GM18858 (cell line): ENCODE measurements at regions not wholly inside any gene's neighbourhood (a gene's known extent, or its start where the extent isn't known, plus 50 kb on each side); places are given as distances from the start of the nearest gene placed in this dataset.
"Not testable (repeated sequence)": the region's sequence is repeated elsewhere in the genome, so short reads cannot be mapped to it uniquely, and the experiment has no call there.

Experiments
- ATAC-seq: cut with Tn5 transposase; IDR thresholded peaks from one replicate; pipeline ENCODE4 v1.9.1; 2021; ENCODE audit not compliant: unreplicated experiment

- ATAC-seq = not testable (repeated sequence)
Observed at GRCh38 chr15:21024235-21024987, 158.3 kb upstream of the POTEB2 start.

DNA sequence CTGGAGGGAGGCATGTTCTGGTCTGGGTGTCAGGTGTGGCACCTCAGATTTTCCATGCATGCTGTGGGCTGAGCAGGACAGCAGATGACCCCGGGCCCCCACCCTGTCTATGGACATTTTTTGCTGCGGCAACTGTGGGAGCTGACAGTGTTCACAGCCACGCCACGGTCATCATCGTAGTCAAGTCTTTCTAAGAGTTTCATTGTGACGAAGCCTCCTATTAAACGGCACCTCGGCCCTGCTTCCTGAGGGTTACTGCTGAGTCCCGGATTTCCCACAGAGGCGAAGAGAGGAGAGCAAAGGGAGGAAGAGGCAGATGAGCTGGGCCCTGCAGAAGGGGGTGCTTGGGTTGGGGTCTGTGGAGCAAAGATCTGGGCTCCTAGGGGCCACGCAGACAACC, 152.1 kb upstream of the POTEB2 start:
- ATAC-seq = not testable (repeated sequence)

GRCh38 chr15:21017326-21017725, 151.2 kb upstream of the POTEB2 start:
- ATAC-seq = not testable (repeated sequence)

DNA sequence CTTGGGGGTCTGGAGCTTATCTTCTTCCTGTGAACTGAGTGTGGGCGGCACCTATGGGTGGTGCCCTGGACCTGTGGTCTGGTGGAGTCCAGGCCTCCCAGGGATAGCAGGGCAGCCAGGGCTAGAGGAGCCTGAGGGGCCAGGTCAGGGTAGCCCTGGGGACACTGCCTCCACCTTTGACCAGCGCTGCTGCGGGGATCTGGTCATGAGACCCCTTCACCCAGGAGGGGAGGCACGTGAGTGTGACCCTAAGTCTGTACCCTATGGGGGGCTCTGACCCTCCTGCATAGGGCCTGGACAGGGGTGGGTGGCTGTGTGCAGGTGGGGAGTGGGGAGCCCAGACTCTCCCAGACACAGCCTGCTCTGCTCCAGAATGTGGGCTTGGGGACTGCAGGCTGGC, 150.5 kb upstream of the POTEB2 start:
- ATAC-seq = not testable (repeated sequence)

- not testable (repeated sequence) for ATAC-seq
Observed at GRCh38 chr15:21015171-21015570, 149.1 kb upstream of the POTEB2 start.

DNA sequence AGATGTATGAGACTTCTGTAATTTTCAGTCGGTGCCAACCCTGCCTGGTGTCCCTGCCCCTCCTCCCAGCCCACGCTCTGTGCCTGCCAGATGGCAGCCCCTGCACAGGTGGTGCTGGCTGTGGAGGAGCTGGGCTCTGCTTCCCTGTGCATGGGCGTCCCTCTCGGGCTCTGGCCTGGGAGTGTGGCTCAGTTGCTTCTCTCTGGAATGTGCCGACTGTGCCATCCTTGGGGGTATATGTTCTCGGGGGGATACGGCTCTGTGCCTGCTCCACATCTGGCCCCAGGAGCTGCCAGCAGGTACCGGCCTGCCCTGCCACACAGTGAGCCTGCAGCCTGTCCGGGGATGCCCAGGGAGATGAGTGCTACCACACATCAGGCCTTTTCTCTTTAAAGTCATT, 147.2 kb upstream of the POTEB2 start:
- not testable (repeated sequence) for ATAC-seq

DNA sequence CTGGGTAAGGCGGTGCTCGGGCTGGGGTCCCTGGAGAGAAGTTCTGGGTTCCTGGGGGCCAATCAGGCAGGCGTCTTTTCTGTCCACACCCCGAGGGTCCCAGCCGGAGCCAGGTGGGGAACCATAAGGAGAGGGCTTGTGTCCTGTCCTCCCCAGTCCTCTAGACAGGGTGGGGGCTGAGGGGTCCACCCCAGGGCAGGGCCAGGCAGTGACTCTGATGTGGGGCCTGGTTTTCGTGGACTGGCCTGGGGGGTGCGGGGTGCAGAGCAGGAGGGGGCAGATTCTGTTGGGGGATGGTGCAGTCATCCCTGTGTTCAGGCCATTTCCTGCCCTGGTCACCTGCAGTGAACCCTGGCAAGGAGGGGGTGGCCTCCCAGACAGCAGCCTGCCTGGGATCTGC, 143.5 kb upstream of the POTEB2 start:
- not testable (repeated sequence) for ATAC-seq

DNA sequence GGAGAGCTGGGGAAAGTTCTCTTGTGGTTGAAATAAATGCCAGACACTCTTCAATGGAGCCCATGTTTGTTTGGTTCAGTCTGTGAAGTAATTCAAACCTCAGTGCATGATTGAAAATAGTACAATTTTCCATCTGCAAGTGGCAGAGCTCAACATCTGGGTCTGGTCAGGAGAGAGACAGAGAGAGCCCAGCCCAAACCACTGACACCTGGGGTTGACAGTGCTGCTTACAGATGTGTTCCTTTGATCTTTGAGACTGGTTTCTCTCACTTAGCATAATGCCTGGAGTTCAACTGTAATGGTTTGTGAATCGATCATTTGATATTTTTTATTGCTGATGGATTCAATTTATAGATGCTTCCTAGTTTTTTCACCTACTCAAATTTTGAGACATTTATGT, 137.3 kb upstream of the POTEB2 start:
- ATAC-seq = not testable (repeated sequence)

DNA sequence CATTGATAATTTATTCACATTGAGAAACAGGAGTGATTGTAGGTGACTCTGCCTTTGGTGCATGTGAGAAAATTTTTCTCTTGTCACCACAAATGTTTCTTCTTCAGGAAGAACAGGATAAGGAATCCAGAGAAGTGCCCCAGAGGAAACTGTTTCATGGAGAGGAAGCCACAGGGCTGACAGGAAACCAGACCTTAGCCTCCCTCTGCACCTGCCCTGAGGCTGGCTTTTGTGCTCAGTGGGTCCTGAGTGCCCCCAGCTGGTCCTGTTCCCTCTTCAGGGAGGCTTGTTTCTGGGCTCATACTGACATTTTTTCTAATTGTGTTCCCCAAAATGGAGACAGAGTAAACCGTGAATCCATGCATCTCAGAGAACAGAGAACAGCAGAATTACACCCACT, 135.8 kb upstream of the POTEB2 start:
- not testable (repeated sequence) for ATAC-seq

DNA sequence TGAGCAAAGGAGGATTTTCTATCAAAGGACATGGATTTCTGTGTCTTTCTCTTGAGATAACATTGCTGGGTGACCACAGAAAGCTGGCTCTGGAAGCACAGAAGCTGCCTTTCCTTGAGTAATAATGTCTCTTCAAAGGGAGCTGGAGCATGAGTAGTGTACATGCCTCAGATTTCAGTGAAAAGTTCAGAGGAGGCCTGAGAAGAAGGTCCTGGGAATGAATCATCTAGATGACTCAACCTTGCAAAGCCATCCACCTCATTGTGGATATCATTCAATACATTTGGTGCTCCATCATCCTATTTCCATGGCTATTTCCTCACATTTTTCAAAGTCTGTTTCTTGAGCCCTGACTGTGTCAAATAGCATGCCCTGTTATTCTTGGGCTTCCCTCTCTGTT, 125.6 kb upstream of the POTEB2 start:
- not testable (repeated sequence) for ATAC-seq

DNA sequence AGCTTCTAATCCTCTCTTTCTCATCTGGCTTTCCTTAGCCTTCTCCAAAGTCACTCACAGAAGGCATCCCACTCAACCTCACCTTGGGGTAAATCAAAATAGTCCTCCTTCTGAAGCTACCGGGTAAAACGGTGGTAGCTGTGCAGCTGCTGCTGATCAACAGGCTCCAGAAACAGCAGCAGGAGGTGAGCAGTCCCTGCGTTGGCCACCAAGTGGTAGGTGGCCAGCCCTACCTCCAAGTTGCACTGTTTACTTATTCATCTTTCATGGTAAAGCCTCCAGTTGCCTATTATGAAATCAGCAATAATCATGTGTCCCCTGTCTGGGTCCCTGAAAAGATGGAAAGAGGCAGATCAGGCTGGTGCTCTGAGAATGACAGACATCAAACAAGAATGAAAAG, 125.1 kb upstream of the POTEB2 start:
- not testable (repeated sequence) for ATAC-seq

DNA sequence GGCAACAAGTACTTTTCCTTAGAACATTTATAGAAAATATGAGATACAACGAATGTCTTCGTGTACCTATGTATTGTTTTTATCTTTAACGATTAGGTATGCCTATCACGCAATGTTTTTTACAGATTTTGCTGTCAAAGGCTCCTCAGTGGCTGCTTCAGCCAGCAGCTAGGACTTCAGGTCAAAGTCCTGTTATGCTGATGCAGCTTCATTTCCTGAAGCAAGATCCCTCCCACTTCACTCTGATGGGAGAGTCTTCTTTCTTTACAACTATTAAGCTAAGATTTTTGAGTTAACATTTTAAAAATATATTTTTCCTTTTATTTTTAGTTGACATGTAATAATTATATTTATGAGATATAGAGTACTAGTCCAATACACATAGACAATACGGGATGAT, 120.7 kb upstream of the POTEB2 start:
- not testable (repeated sequence) for ATAC-seq

DNA sequence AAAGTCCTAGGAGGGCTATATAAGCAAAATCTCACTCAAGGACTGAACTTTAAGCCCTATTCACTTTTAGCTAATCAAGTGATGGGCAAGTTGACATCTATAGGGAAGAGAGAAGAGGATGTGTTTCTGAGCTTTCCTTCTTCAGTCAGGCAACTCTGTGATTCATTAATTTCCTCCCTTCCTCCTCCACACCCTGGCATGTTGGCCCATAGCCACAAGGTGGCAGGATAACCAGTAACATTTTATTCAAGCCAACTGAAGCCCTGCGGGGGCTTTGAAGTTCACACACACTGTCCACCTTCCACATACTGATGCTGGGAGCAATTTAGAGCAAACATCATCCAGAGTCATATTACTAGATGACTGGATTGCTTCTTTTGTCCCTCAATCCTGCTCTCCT, 111.9 kb upstream of the POTEB2 start:
- ATAC-seq = peak; percentile 89

- ATAC-seq = not testable (repeated sequence)
Observed at GRCh38 chr15:20972762-20973161, 106.6 kb upstream of the POTEB2 start.

DNA sequence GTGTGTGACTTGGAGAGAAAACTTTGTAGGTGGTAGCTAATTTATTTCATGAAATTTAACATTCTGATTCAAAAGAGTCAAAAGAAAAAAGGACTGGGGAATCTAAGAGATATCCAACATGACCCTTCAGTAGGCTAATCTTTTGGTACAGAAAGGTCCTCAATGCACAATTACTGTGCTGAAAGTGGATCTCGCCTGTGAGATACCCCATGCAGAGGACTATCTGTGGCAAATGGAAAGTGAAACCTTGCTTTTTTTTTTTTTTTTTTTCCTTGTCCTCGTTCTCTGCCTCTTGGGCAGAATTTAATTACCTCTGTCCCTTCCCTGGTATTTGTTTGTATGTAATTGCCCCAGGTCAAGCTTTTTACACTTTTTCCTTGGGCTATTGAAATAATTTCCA, 93.2 kb upstream of the POTEB2 start:
- ATAC-seq = not testable (repeated sequence)

- not testable (repeated sequence) for ATAC-seq
Observed at GRCh38 chr15:20929322-20929721, 63.2 kb upstream of the POTEB2 start.
